Spinal cord (tissue), 9 donors: ENCODE measurements at regions not wholly inside any gene's neighbourhood (a gene's known extent, or its start where the extent isn't known, plus 50 kb on each side); places are given as distances from the start of the nearest gene placed in this dataset.
"Not testable (repeated sequence)": the region's sequence is repeated elsewhere in the genome, so short reads cannot be mapped to it uniquely, and the experiment has no call there.

Experiments
- DNase-seq, 6 donors: peaks; one replicate each; pipeline versions ENCODE4 v3.0.0 to v3.0.0-alpha.2; 2013 to 2015; ENCODE audit warnings: low spot score in 6 of 6, low read depth in 4 of 6
- H3K27ac ChIP-seq: one replicate; pipeline ENCODE4 v1.5.1; 2013; ENCODE audit warnings: low read depth, low read length, control low read depth
- H3K27me3 ChIP-seq: one replicate; pipeline ENCODE4 v1.6.1; 2013; ENCODE audit warnings: low read length; ENCODE audit not compliant: control insufficient read depth, insufficient read depth
- H3K36me3 ChIP-seq: one replicate; pipeline ENCODE4 v1.6.1; 2013; ENCODE audit warnings: low read length; ENCODE audit not compliant: control insufficient read depth, insufficient read depth
- H3K4me1 ChIP-seq: one replicate; pipeline ENCODE4 v1.6.1; 2013; ENCODE audit warnings: low read length; ENCODE audit not compliant: control insufficient read depth, insufficient read depth
- H3K4me3 ChIP-seq: one replicate; pipeline ENCODE4 v1.5.1; 2013; ENCODE audit warnings: low read depth, low read length, control low read depth
- H3K9me3 ChIP-seq: one replicate; pipeline ENCODE4 v1.6.1; 2013; ENCODE audit warnings: low read length; ENCODE audit not compliant: control insufficient read depth, insufficient read depth
- WGBS: methylation state at CpG from one replicate; pipeline ENCODE4 v1.1.5; 2013; ENCODE audit warnings: missing lambda C conversion rate; ENCODE audit not compliant: insufficient coverage; 5-methylcytosine and 5-hydroxymethylcytosine counted together
- donor health status: healthy.

GRCh38 chr14:105889666-105890473 is 363.5 kb downstream of the TMEM121 start:
- no peak overlapping the region for H3K4me3 ChIP-seq

GRCh38 chr14:105890474-105891220 is 364.3 kb downstream of the TMEM121 start:
- Histone ChIP-seq H3K36me3 (no peaks in the 10 kb centered on the region), H3K4me1 (no peaks in the 10 kb centered on the region), H3K27ac (no peak overlapping the region), H3K9me3 (no peaks in the 10 kb centered on the region), H3K27me3 (no peaks in the 10 kb centered on the region), H3K4me3 (no peak overlapping the region)
- no peak for DNase-seq
- WGBS = 87% methylated on average over 12 of the region's 18 CpGs

More at GRCh38 chr14:105889666-105890473, 363.5 kb downstream of the TMEM121 start:
- H3K4me1 ChIP-seq = no peaks in the 10 kb centered on the region
- no peak for DNase-seq
- H3K27ac ChIP-seq = no peak overlapping the region
- H3K36me3 ChIP-seq = no peaks in the 10 kb centered on the region
- no peaks in the 10 kb centered on the region for H3K27me3 ChIP-seq
- WGBS = 74% methylated on average over 8 of the region's 10 CpGs
- H3K9me3 ChIP-seq = no peaks in the 10 kb centered on the region

- no peaks in the 10 kb centered on the region for H3K36me3 ChIP-seq
- DNase-seq = no peak
- H3K27ac ChIP-seq = no peak overlapping the region
- H3K9me3 ChIP-seq = no peaks in the 10 kb centered on the region
- no peaks in the 10 kb centered on the region for H3K4me1 ChIP-seq
- 72% methylated on average over 14 of the region's 15 CpGs for WGBS
- H3K4me3 ChIP-seq = no peak overlapping the region
- no peaks in the 10 kb centered on the region for H3K27me3 ChIP-seq
These were observed 364.8 kb downstream of the TMEM121 start for GRCh38 chr14:105891221-105891602.

GRCh38 chr14:105891631-105892452 is 365.5 kb downstream of the TMEM121 start:
- H3K36me3 ChIP-seq = no peaks in the 10 kb centered on the region
- DNase-seq = no peak
- H3K4me3 ChIP-seq = no peak overlapping the region
- H3K27ac ChIP-seq = no peak overlapping the region
- WGBS = 75% methylated on average over 14 of the region's 18 CpGs
- H3K27me3 ChIP-seq = no peaks in the 10 kb centered on the region
- H3K9me3 ChIP-seq = no peaks in the 10 kb centered on the region
- no peaks in the 10 kb centered on the region for H3K4me1 ChIP-seq

- not testable (repeated sequence) for H3K4me1 ChIP-seq, DNase-seq, H3K4me3 ChIP-seq, H3K27ac ChIP-seq, H3K9me3 ChIP-seq, H3K36me3 ChIP-seq, H3K27me3 ChIP-seq
- 79% methylated on average over 21 of the region's 27 CpGs for WGBS
These were observed 366.4 kb downstream of the TMEM121 start for GRCh38 chr14:105892453-105893441.

GRCh38 chr14:105893686-105894085 is 367.3 kb downstream of the TMEM121 start:
- H3K27ac ChIP-seq, DNase-seq, H3K9me3 ChIP-seq, H3K27me3 ChIP-seq, H3K4me1 ChIP-seq, H3K36me3 ChIP-seq, H3K4me3 ChIP-seq: not testable (repeated sequence)
- 100% methylated on average over 4 of the region's 12 CpGs for WGBS

GRCh38 chr14:105894125-105894977 is 368.0 kb downstream of the TMEM121 start:
- H3K27ac ChIP-seq = no peak overlapping the region
- no peak overlapping the region for H3K4me3 ChIP-seq
- WGBS = 74% methylated on average over 17 of the region's 19 CpGs
- peaks cover 2% of the 10 kb centered on the region for H3K9me3 ChIP-seq
- DNase-seq = no peak
- H3K4me1 ChIP-seq = no peaks in the 10 kb centered on the region
- H3K36me3 ChIP-seq = no peaks in the 10 kb centered on the region
- H3K27me3 ChIP-seq = no peaks in the 10 kb centered on the region

GRCh38 chr14:105894978-105895881 is 368.8 kb downstream of the TMEM121 start:
- 81% methylated on average over 20 of the region's 30 CpGs for WGBS
- Histone ChIP-seq H3K27me3 (no peaks in the 10 kb centered on the region), H3K36me3 (no peaks in the 10 kb centered on the region), H3K9me3 (peaks cover 2% of the 10 kb centered on the region), H3K4me1 (no peaks in the 10 kb centered on the region), H3K4me3 (no peak overlapping the region), H3K27ac (no peak overlapping the region)
- no peak for DNase-seq
